NCI-H2171 treated with DMSO at 0.1 percent for 48 hours (cell line): ENCODE measurements at regions not wholly inside any gene's neighbourhood (a gene's known extent, or its start where the extent isn't known, plus 50 kb on each side); places are given as distances from the start of the nearest gene placed in this dataset.
"Not testable (repeated sequence)": the region's sequence is repeated elsewhere in the genome, so short reads cannot be mapped to it uniquely, and the experiment has no call there.

ENCODE experiments used
- DNase-seq: peaks from one replicate; lab custom pipeline; 2025; lab: John Stamatoyannopoulos, UW

GRCh38 chr1:234920136-234920842 is 208.3 kb downstream of the TOMM20 start:
- DNase-seq: no peak

GRCh38 chr1:234918961-234919761 is 209.5 kb downstream of the TOMM20 start:
- no peak for DNase-seq

- no peak for DNase-seq
These were observed 210.3 kb downstream of the TOMM20 start for GRCh38 chr1:234918181-234918841.

- DNase-seq: no peak
These were observed 211.0 kb downstream of the TOMM20 start for GRCh38 chr1:234917495-234918180.

- DNase-seq: no peak
These were observed 211.8 kb downstream of the TOMM20 start for GRCh38 chr1:234916840-234917239.

- peak; percentile 73 for DNase-seq
These were observed 212.5 kb downstream of the TOMM20 start for GRCh38 chr1:234915924-234916675.

GRCh38 chr1:234914606-234915290 is 213.9 kb downstream of the TOMM20 start:
- DNase-seq: no peak

GRCh38 chr1:234913771-234914170 is 214.9 kb downstream of the TOMM20 start:
- no peak for DNase-seq

GRCh38 chr1:234913278-234913649 is 215.4 kb downstream of the TOMM20 start:
- no peak for DNase-seq

- DNase-seq: no peak
These were observed 215.9 kb downstream of the TOMM20 start for GRCh38 chr1:234912548-234913277.

GRCh38 chr1:234911787-234912186 is 216.8 kb downstream of the TOMM20 start:
- DNase-seq: no peak

GRCh38 chr1:234911136-234911535 is 217.5 kb downstream of the TOMM20 start:
- DNase-seq: not testable (repeated sequence)

- no peak for DNase-seq
These were observed 218.8 kb downstream of the TOMM20 start for GRCh38 chr1:234909851-234910250.

GRCh38 chr1:234909307-234909810 is 219.3 kb downstream of the TOMM20 start:
- no peak for DNase-seq

- DNase-seq: no peak
These were observed 220.1 kb downstream of the TOMM20 start for GRCh38 chr1:234908571-234908970.

- DNase-seq: no peak
These were observed 220.7 kb downstream of the TOMM20 start for GRCh38 chr1:234907940-234908405.

- DNase-seq: no peak
These were observed 221.3 kb downstream of the TOMM20 start for GRCh38 chr1:234907208-234907939.

- no peak for DNase-seq
These were observed 222.0 kb downstream of the TOMM20 start for GRCh38 chr1:234906654-234907053.
